Calu3 (cell line): ENCODE measurements at regions not wholly inside any gene's neighbourhood (a gene's known extent, or its start where the extent isn't known, plus 50 kb on each side); places are given as distances from the start of the nearest gene placed in this dataset.

Experiments
- BruUV-seq: library from RNA; stranded (reverse); fragments of 400-500 nt; replicated peaks from 2 replicates; lab custom pipeline; 2021; lab: Mats Ljungman, UMichigan
- CTCF ChIA-PET: fragments of 300-600 bp; sonication (Branson Sonifier 250); formaldehyde crosslinking; loops from one replicate; lab custom pipeline; 2022; ENCODE audit warnings: antibody characterized with exemption; lab: Charles Lee
- DNase-seq: peaks from one replicate; pipeline ENCODE4 v3.0.0; 2022
- H3K27ac Mint-ChIP-seq: one replicate; pipeline ENCODE4 v1.8.0; 2022; ENCODE audit warnings: mixed read lengths; ENCODE audit not compliant: unreplicated experiment
- H3K27me3 Mint-ChIP-seq: one replicate; pipeline ENCODE4 v1.8.0; 2022; ENCODE audit warnings: mixed read lengths; ENCODE audit not compliant: unreplicated experiment
- H3K36me3 Mint-ChIP-seq: one replicate; pipeline ENCODE4 v1.8.0; 2022; ENCODE audit warnings: mild to moderate bottlenecking, moderate library complexity, mixed read lengths; ENCODE audit not compliant: insufficient read depth, unreplicated experiment
- H3K4me1 Mint-ChIP-seq: one replicate; pipeline ENCODE4 v1.8.0; 2022; ENCODE audit warnings: mild to moderate bottlenecking, low read depth, mixed read lengths; ENCODE audit not compliant: unreplicated experiment
- H3K4me3 Mint-ChIP-seq: one replicate; pipeline ENCODE4 v1.8.0; 2022; ENCODE audit warnings: mild to moderate bottlenecking, low read depth, moderate library complexity, mixed read lengths; ENCODE audit not compliant: unreplicated experiment
- H3K9me3 Mint-ChIP-seq: one replicate; pipeline ENCODE4 v1.8.0; 2022; ENCODE audit warnings: low read depth, mixed read lengths; ENCODE audit not compliant: unreplicated experiment
- CTCF ChIP-seq: fragments of 200-600 bp; IDR thresholded peaks from one replicate; pipeline ENCODE4 v1.8.0; 2022; ENCODE audit warnings: antibody characterized with exemption; ENCODE audit not compliant: unreplicated experiment
- intact Hi-C: fragments of 100-400 bp; cut with micrococcal nuclease; formaldehyde crosslinking; loops from one replicate; pipeline ENCODE4 v1.10.0; 2022; ENCODE audit not compliant: unreplicated experiment

- intact Hi-C loops, result no loop called here
- Mint-ChIP-seq H3K4me3 (no peak overlapping the region), H3K27me3 (peaks cover 14% of the 10 kb centered on the region), H3K9me3 (peaks cover 10% of the 10 kb centered on the region), H3K4me1 (no peaks in the 10 kb centered on the region), H3K36me3 (no peaks in the 10 kb centered on the region), H3K27ac (no peak overlapping the region)
- CTCF ChIA-PET, result no interaction called here
- no peak for DNase-seq
- TF ChIP-seq CTCF, result no peak
- BruUV-seq, result no TSS peak
Measured at GRCh38 chr7:22909917-22910316, 87.3 kb upstream of the TOMM7 start.

GRCh38 chr7:22907805-22908204 is 85.2 kb upstream of the TOMM7 start:
- intact Hi-C loops, result no loop called here
- H3K36me3 Mint-ChIP-seq, result no peaks in the 10 kb centered on the region
- no TSS peak for BruUV-seq
- TF ChIP-seq CTCF, result no peak
- H3K4me1 Mint-ChIP-seq, result no peaks in the 10 kb centered on the region
- DNase-seq, result no peak
- H3K27ac Mint-ChIP-seq, result no peak overlapping the region
- CTCF ChIA-PET, result interaction anchor here (0.7 kb wide), 1 partner anchor 365 kb away, joined by 3 read pairs; no protein-coding TSS in a partner anchor
- H3K9me3 Mint-ChIP-seq, result no peaks in the 10 kb centered on the region
- H3K4me3 Mint-ChIP-seq, result no peak overlapping the region
- H3K27me3 Mint-ChIP-seq, result no peaks in the 10 kb centered on the region

- intact Hi-C loops, result no loop called here
- DNase-seq, result no peak
- no TSS peak for BruUV-seq
- Mint-ChIP-seq H3K27me3 (no peaks in the 10 kb centered on the region), H3K4me3 (no peak overlapping the region), H3K27ac (no peak overlapping the region), H3K36me3 (no peaks in the 10 kb centered on the region), H3K9me3 (no peaks in the 10 kb centered on the region), H3K4me1 (peaks cover 18% of the 10 kb centered on the region)
- no peak for TF ChIP-seq CTCF
- CTCF ChIA-PET, result no interaction called here
Measured at GRCh38 chr7:22900784-22901183, 78.1 kb upstream of the TOMM7 start.

- Mint-ChIP-seq H3K9me3 (no peaks in the 10 kb centered on the region), H3K36me3 (no peaks in the 10 kb centered on the region), H3K27ac (no peak overlapping the region), H3K27me3 (no peaks in the 10 kb centered on the region), H3K4me3 (no peak overlapping the region), H3K4me1 (peaks cover 25% of the 10 kb centered on the region)
- CTCF ChIA-PET, result no interaction called here
- DNase-seq, result no peak
- intact Hi-C loops, result no loop called here
- TF ChIP-seq CTCF, result no peak
- BruUV-seq, result no TSS peak
Measured at GRCh38 chr7:22900101-22900500, 77.5 kb upstream of the TOMM7 start.
